DOHH2 (cell line): ENCODE measurements at regions not wholly inside any gene's neighbourhood (a gene's known extent, or its start where the extent isn't known, plus 50 kb on each side); places are given as distances from the start of the nearest gene placed in this dataset.

Experiments used
- H3F3A ChIP-seq: fragments of 200-600 bp; sonication (generic), shearing (Covaris generic); 2 replicates; pipeline ENCODE4 v1.6.0; 2016; ENCODE audit warnings: antibody characterized with exemption, mild to moderate bottlenecking; ENCODE audit not compliant: control insufficient read depth, insufficient read depth
- H3K27ac ChIP-seq: fragments of 200-600 bp; sonication (generic); 2 replicates; pipeline ENCODE4 v1.5.1; 2014; ENCODE audit warnings: low read depth, mild to moderate bottlenecking, low read length, moderate library complexity
- H3K27me3 ChIP-seq: fragments of 200-600 bp; sonication (generic); 2 replicates; pipeline ENCODE4 v1.6.1; 2014; ENCODE audit warnings: mild to moderate bottlenecking, low read length, mixed read lengths; ENCODE audit not compliant: control insufficient read depth
- H3K36me3 ChIP-seq: fragments of 200-600 bp; sonication (generic); 2 replicates; pipeline ENCODE4 v1.6.1; 2014; ENCODE audit warnings: mild to moderate bottlenecking, low read length, moderate library complexity, mixed read lengths; ENCODE audit not compliant: control insufficient read depth
- H3K4me1 ChIP-seq: fragments of 200-600 bp; sonication (generic); 2 replicates; pipeline ENCODE4 v1.6.1; 2014; ENCODE audit warnings: mild to moderate bottlenecking, low read length, mixed read lengths; ENCODE audit not compliant: control insufficient read depth
- H3K4me2 ChIP-seq: fragments of 200-600 bp; sonication (generic); 2 replicates; pipeline ENCODE4 v1.6.0; 2014; ENCODE audit warnings: mild to moderate bottlenecking, low read length, moderate library complexity
- H3K4me3 ChIP-seq: fragments of 200-600 bp; sonication (generic); 2 replicates; pipeline ENCODE4 v1.5.1; 2014; ENCODE audit warnings: mild to moderate bottlenecking, low read length, mixed read lengths
- H3K79me2 ChIP-seq: fragments of 200-600 bp; sonication (generic); 2 replicates; pipeline ENCODE4 v1.6.1; 2014; ENCODE audit warnings: mild to moderate bottlenecking, low read length, mixed read lengths; ENCODE audit not compliant: control insufficient read depth
- H3K9me2 ChIP-seq: fragments of 200-600 bp; sonication (generic); replicated peaks from 2 replicates; pipeline ENCODE4 v1.6.1; 2014; ENCODE audit warnings: mild to moderate bottlenecking, low read length, mixed read lengths; ENCODE audit not compliant: control insufficient read depth
- H3K9me3 ChIP-seq: fragments of 200-600 bp; sonication (generic); 2 replicates; pipeline ENCODE4 v1.6.1; 2014; ENCODE audit warnings: antibody characterized with exemption, low read length, mixed read lengths; ENCODE audit not compliant: control insufficient read depth, insufficient read depth
- H4K20me1 ChIP-seq: fragments of 200-600 bp; sonication (generic); 2 replicates; pipeline ENCODE4 v1.6.0; 2014; ENCODE audit warnings: low read depth, mild to moderate bottlenecking, antibody characterized with exemption, low read length, moderate library complexity; ENCODE audit not compliant: control insufficient read depth, insufficient read depth
- CTCF ChIP-seq: fragments of 200-600 bp; sonication (generic); IDR thresholded peaks from one replicate; pipeline ENCODE4 v1.5.1; 2014; ENCODE audit warnings: antibody characterized with exemption, mild to moderate bottlenecking, low read depth, low read length; ENCODE audit not compliant: poor library complexity, severe bottlenecking
- EZH2phosphoT487 ChIP-seq: fragments of 200-600 bp; sonication (generic); IDR thresholded peaks from 2 replicates; pipeline ENCODE4 v1.6.1; 2017; ENCODE audit warnings: borderline replicate concordance, mild to moderate bottlenecking, antibody characterized with exemption, low read length, moderate library complexity, mixed read lengths

GRCh38 chr12:92085040-92085735 is 60.5 kb downstream of the BTG1 start:
- Histone ChIP-seq H3K27me3 (no peaks in the 10 kb centered on the region), H3F3A (no peaks in the 10 kb centered on the region), H4K20me1 (no peaks in the 10 kb centered on the region), H3K36me3 (no peaks in the 10 kb centered on the region), H3K79me2 (no peaks in the 10 kb centered on the region), H3K4me2 (no peak overlapping the region), H3K9me2 (no peaks in the 10 kb centered on the region), H3K27ac (no peak overlapping the region), H3K9me3 (no peaks in the 10 kb centered on the region), H3K4me1 (peaks cover 9% of the 10 kb centered on the region), H3K4me3 (no peak overlapping the region)
- no peak for TF ChIP-seq EZH2phosphoT487
- TF ChIP-seq CTCF = no peak

- H3K9me3 ChIP-seq = no peaks in the 10 kb centered on the region
- H3K4me1 ChIP-seq = peaks cover 20% of the 10 kb centered on the region
- H3K27me3 ChIP-seq = no peaks in the 10 kb centered on the region
- TF ChIP-seq EZH2phosphoT487 (no peak), CTCF (no peak)
- no peaks in the 10 kb centered on the region for H3K9me2 ChIP-seq
- H3K4me2 ChIP-seq = no peak overlapping the region
- no peak overlapping the region for H3K27ac ChIP-seq
- no peak overlapping the region for H3K4me3 ChIP-seq
- no peaks in the 10 kb centered on the region for H3K79me2 ChIP-seq
- no peaks in the 10 kb centered on the region for H4K20me1 ChIP-seq
- no peaks in the 10 kb centered on the region for H3K36me3 ChIP-seq
- H3F3A ChIP-seq = no peaks in the 10 kb centered on the region
Observed at GRCh38 chr12:92080911-92081285, 64.7 kb downstream of the BTG1 start.

- H3K9me3 ChIP-seq = no peaks in the 10 kb centered on the region
- no peak overlapping the region for H3K4me2 ChIP-seq
- no peaks in the 10 kb centered on the region for H3F3A ChIP-seq
- H3K27ac ChIP-seq = no peak overlapping the region
- H3K9me2 ChIP-seq = no peaks in the 10 kb centered on the region
- no peaks in the 10 kb centered on the region for H3K79me2 ChIP-seq
- H3K4me1 ChIP-seq = peaks cover 24% of the 10 kb centered on the region
- no peaks in the 10 kb centered on the region for H3K36me3 ChIP-seq
- no peaks in the 10 kb centered on the region for H4K20me1 ChIP-seq
- no peaks in the 10 kb centered on the region for H3K27me3 ChIP-seq
- no peak overlapping the region for H3K4me3 ChIP-seq
- no peak for TF ChIP-seq CTCF
- TF ChIP-seq EZH2phosphoT487 = no peak
Observed at GRCh38 chr12:92079054-92079385, 66.6 kb downstream of the BTG1 start.
